D721Med (cell line): ENCODE measurements at regions not wholly inside any gene's neighbourhood (a gene's known extent, or its start where the extent isn't known, plus 50 kb on each side); places are given as distances from the start of the nearest gene placed in this dataset.

Experiments
- DNase-seq: peaks from one replicate; pipeline ENCODE4 v3.0.0; 2011; ENCODE audit warnings: low spot score; ENCODE audit not compliant: insufficient read length
- FAIRE-seq: peaks from 2 replicates; lab custom pipeline; 2011; peaks lifted over from hg19 to GRCh38; lab: Jason Lieb, UNC
- TF ChIP-seq, protein P1 (sequence below): IDR thresholded peaks from 2 replicates; pipeline ENCODE4 v1.5.1; 2012; ENCODE audit warnings: mild to moderate bottlenecking, control low read depth; ENCODE audit not compliant: insufficient read depth; ENCODE audit errors: missing control alignments

DNA sequence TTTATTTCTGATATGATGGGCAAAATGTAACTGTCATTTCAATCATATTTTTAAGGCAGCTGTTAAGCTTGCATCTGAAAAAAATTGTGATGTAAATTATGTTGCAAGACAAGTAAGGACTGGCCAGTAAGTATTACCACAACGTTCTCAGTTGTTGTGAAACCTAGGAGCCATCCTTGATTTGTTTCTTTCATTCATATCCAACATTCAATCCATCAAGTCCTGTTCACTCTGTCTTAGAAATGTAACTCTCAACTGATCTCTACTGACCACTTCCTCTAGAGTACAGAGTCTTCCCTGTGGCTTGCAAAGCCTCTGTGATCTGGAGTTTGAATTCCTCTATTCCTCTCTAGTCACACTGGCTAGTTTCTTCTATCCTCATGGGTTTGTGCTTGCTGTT lies 161.4 kb upstream of the MAD2L1 start:
- DNase-seq (no peak), FAIRE-seq (no peak)
- TF ChIP-seq, protein P1, sequence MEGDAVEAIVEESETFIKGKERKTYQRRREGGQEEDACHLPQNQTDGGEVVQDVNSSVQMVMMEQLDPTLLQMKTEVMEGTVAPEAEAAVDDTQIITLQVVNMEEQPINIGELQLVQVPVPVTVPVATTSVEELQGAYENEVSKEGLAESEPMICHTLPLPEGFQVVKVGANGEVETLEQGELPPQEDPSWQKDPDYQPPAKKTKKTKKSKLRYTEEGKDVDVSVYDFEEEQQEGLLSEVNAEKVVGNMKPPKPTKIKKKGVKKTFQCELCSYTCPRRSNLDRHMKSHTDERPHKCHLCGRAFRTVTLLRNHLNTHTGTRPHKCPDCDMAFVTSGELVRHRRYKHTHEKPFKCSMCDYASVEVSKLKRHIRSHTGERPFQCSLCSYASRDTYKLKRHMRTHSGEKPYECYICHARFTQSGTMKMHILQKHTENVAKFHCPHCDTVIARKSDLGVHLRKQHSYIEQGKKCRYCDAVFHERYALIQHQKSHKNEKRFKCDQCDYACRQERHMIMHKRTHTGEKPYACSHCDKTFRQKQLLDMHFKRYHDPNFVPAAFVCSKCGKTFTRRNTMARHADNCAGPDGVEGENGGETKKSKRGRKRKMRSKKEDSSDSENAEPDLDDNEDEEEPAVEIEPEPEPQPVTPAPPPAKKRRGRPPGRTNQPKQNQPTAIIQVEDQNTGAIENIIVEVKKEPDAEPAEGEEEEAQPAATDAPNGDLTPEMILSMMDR: no peak

DNA sequence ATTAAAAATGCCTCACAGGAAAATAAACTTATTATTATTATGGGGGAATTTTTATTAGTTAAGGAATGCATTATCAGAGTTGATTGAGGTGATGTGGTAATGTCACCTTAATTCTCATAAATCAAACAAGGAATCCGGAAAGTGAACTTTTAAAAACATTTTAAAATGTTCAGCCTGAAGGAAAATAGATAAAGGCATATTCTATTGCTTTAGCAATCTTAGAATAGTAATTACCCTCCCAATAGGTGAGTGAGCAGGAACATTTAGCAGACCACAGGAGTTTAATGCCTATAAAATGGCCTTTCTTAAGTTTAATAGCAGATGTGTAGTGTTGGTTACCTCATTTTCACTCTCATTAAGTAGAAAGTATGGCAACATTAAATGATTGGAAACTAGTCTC lies 160.9 kb upstream of the MAD2L1 start:
- TF ChIP-seq, protein P1: no peak
- DNase-seq (no peak), FAIRE-seq (no peak)

DNA sequence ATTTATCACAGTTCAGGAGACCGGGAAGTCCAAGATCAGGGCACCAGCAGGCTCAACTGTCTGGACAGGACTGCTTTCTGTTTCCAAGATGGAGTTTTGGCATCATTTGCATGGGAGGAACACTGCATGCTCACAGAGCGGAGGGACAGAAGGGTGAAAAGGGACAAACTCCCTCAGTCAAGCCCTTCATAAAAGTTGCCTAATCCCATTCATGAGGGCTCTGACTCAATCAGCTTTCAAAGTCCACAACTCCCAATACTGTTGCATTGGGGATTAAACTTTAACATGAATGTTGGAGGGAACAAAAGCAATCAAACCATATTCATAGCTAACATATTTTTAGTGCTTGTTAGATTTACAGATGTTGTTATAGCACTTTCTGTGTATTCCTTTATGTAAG lies 158.9 kb upstream of the MAD2L1 start:
- no peak for FAIRE-seq
- TF ChIP-seq, protein P1: no peak
- no peak for DNase-seq

DNA sequence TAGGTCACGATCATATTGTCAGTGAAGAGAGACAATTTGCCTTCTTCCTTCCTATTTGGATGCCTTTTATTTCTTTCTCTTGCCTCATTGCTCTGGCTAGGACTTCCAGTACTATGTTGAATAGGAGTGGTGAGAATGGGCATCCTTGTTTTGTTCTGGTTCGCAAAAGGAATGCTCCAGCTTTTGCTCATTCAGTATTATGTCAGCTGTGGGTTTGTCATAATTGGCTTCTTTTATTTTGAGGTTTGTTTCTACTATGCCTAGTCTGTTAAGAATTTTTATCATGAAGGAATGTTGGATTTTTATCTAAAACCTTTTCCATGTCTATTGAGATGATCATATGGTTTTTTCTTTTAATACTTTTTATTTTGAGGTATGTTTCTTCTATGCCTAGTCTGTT lies 152.3 kb upstream of the MAD2L1 start:
- FAIRE-seq: no peak
- TF ChIP-seq, protein P1: no peak
- no peak for DNase-seq

DNA sequence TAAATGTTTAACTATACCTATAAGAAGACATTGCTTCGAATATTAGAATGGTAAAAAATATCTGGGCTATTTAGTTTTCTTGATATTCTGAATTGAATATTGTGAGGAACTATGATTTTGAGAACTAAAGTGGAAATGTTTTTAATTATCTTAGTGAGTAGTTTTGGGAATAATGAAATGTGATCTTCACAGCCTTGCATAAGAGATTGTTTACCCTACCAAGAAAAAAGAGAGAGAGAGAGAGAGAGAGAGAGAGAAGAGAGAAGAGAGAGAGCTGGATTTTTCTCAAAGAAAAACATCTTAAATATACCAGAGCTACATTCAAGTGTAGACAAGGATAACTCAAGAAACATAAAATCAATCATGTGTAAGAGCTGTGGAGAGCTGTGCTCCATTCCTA lies 148.7 kb upstream of the MAD2L1 start:
- TF ChIP-seq, protein P1: no peak
- no peak for DNase-seq
- FAIRE-seq: no peak

DNA sequence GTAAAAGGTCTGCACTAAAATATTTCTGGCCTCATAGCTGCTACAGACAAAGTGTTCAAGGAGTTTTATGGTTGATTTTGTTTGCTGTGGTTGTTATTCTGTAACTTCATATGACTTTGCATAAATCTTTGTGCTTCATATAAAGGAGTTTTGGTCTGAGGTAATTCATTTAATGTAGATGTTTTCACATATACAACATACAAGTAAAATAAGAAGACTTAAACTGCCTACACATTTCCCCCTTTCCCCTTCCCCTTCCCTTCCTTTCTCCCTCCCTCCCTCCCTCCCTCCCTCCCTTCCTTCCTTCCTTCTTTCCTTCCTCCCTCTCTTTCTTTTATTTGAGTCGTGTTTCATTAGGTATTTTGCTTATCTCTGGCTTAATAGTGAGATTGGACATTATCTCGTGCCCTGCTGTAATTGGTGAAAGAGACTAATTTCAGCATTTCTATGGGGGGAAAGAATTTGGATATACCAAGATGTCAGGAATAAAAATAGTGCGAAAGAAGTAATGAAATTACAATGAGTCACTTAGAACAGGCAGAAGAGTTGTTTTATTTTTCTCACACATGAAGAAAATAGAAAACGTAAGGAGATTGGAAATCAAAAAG lies 144.9 kb upstream of the MAD2L1 start:
- TF ChIP-seq, protein P1: no peak
- no peak for DNase-seq
- FAIRE-seq: no peak

DNA sequence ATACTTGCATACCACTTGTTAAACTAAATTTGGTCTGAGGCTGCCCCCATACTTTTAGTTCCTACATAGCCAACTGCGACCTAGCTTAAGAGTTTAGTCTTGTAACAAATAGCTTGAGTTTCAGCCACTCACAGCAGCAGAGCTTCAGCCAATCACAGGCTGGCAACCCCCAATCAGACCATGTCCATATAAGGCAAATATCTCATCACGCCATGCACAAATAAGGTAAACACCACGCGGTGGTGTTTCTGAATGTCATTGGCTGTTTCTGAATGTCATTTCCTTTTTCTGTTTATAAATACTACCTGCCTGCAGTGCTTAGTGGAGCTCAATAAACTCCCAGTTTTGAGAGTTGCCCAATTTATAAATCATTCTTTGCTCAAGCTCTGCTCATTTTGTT lies 143.1 kb upstream of the MAD2L1 start:
- no peak for FAIRE-seq

More for the DNA sequence above, 143.1 kb upstream of the MAD2L1 start:
- TF ChIP-seq, protein P1: no peak
- no peak for DNase-seq
